ENCODE measurements at regions not wholly inside any gene's neighbourhood (a gene's known extent, or its start where the extent isn't known, plus 50 kb on each side); places are given as distances from the start of the nearest gene placed in this dataset.

DNA sequence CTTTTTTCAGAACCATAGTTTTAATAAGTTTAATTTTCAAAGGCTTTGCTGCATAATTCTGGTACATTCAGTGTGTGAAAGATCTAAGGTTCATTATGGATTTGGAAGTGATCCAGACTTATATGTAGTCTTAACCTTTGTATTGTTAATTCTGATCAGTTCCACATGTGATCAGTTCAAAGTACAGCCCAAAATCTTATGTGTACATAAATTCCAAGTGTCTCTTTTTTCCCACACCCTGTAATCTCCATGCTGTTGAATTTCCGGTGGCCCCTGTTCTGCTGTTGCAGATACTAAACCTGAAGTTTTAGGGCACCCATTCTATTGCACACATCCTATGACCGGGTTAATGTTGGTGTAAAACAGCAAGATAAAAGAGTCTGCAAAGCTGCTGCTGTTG, 1147.5 kb upstream of the CDH8 start:
- H3K27ac ChIP-seq = no peak overlapping the region
- intact Hi-C loops (cut with DNase I; ENCODE audit: low total_unique reads) = no loop called here
- no peaks in the 10 kb centered on the region for H3K4me1 ChIP-seq
- H3K4me3 ChIP-seq = no peak overlapping the region
- H3K9me3 ChIP-seq = peaks cover 0 to 5% (median 0%) of the 10 kb centered on the region in 4 donors
- 31 to 65% (median 50%) methylated on average over 2 of the region's 2 CpGs for WGBS, 5 donors
- no peak for DNase-seq
- H3K27me3 ChIP-seq = no peaks in the 10 kb centered on the region
- TF ChIP-seq POLR2A (IDR thresholded peaks at IDR 0.05) = no peak
- H3K36me3 ChIP-seq = no peaks in the 10 kb centered on the region

DNA sequence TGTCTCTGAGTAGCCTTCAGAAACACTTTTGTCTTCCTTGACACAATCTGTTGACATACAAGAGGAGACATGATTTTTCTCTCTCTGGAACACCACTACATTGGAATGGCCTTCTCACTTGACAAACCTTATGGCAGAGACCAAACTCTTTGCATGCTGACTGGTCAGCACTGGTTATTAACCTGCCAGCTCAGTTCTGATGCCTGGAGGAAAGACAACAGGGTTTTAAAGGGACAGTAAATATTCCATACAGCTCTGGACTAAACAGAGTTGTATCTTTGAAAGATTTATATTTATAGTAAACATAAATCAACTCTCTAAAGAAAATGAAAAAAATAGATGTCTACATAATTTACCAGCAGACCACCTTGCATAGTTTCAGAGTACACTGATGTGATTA, 1139.1 kb upstream of the CDH8 start:
- no peak for DNase-seq
- intact Hi-C loops (cut with DNase I; ENCODE audit: low total_unique reads) = no loop called here
- H3K27ac ChIP-seq = no peak overlapping the region
- TF ChIP-seq POLR2A (IDR thresholded peaks at IDR 0.05) = no peak
- H3K4me1 ChIP-seq = no peaks in the 10 kb centered on the region
- H3K9me3 ChIP-seq = no peaks in the 10 kb centered on the region
- H3K36me3 ChIP-seq = no peaks in the 10 kb centered on the region
- no peaks in the 10 kb centered on the region for H3K27me3 ChIP-seq
- no peak overlapping the region for H3K4me3 ChIP-seq

DNA sequence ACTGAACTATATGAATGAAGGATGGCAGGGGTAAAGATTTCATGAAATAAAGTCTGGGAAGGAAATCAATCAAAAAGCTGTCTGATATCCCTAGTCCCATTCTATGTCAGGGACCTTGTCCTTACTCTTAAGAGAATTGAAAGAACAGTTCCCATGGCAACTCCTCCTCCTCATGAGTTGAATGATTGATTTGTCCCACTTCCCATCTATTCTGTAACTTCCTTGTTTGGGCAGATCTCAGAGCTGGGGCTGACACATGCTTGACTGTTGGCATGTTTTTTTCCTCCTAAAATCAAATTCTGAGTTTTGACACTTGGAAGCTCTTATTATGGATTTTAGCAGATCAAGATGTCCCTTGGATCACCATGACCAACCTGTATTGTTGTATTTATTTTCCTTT, 1138.6 kb upstream of the CDH8 start:
- H3K4me3 ChIP-seq = no peak overlapping the region
- no peaks in the 10 kb centered on the region for H3K27me3 ChIP-seq
- intact Hi-C loops (cut with DNase I; ENCODE audit: low total_unique reads) = no loop called here

DNA sequence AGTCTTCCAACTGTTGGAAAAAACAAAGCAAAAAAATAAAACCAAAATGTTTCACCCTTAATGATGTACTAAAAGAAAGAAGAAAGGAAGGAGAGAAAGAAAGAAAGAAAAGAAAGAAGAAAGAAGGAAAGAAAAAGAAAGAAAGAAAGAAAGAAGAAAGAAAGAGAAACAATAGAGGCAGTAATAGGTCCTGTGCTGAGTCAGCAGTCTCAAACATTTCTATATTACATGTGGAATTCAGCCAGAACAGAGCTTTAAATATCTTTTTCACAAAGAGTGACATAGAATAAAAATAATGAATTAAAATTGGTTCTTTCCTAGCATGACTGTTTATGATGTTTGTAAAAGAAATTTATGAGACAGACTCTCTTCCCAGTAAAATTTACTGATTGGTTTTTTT, 1135.3 kb upstream of the CDH8 start:
- TF ChIP-seq, protein P1, sequence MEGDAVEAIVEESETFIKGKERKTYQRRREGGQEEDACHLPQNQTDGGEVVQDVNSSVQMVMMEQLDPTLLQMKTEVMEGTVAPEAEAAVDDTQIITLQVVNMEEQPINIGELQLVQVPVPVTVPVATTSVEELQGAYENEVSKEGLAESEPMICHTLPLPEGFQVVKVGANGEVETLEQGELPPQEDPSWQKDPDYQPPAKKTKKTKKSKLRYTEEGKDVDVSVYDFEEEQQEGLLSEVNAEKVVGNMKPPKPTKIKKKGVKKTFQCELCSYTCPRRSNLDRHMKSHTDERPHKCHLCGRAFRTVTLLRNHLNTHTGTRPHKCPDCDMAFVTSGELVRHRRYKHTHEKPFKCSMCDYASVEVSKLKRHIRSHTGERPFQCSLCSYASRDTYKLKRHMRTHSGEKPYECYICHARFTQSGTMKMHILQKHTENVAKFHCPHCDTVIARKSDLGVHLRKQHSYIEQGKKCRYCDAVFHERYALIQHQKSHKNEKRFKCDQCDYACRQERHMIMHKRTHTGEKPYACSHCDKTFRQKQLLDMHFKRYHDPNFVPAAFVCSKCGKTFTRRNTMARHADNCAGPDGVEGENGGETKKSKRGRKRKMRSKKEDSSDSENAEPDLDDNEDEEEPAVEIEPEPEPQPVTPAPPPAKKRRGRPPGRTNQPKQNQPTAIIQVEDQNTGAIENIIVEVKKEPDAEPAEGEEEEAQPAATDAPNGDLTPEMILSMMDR (IDR thresholded peaks at IDR 0.05) = no peak
- TF ChIP-seq POLR2A (IDR thresholded peaks at IDR 0.05) = no peak
- TF ChIP-seq EP300 (IDR thresholded peaks at IDR 0.05) = no peak
- no peak for TF ChIP-seq POLR2AphosphoS5 (IDR thresholded peaks at IDR 0.05)
- DNase-seq = no peak
- Histone ChIP-seq H3K27ac (no peak overlapping the region), H3K4me1 (no peaks in the 10 kb centered on the region), H3K9me3 (no peaks in the 10 kb centered on the region), H3K36me3 (no peaks in the 10 kb centered on the region), H3K27me3 (no peaks in the 10 kb centered on the region), H3K4me3 (no peak overlapping the region)
- intact Hi-C loops (cut with DNase I; ENCODE audit: low total_unique reads) = no loop called here

More for the DNA sequence above, 1138.6 kb upstream of the CDH8 start:
- H3K4me1 ChIP-seq = no peaks in the 10 kb centered on the region
- DNase-seq = no peak
- H3K27ac ChIP-seq = no peak overlapping the region
- TF ChIP-seq, protein P1 (IDR thresholded peaks at IDR 0.05) = no peak
- TF ChIP-seq POLR2AphosphoS5 (IDR thresholded peaks at IDR 0.05) (no peak), POLR2A (IDR thresholded peaks at IDR 0.05) (no peak), EP300 (IDR thresholded peaks at IDR 0.05) (no peak)
- H3K9me3 ChIP-seq = no peaks in the 10 kb centered on the region
- no peaks in the 10 kb centered on the region for H3K36me3 ChIP-seq

DNA sequence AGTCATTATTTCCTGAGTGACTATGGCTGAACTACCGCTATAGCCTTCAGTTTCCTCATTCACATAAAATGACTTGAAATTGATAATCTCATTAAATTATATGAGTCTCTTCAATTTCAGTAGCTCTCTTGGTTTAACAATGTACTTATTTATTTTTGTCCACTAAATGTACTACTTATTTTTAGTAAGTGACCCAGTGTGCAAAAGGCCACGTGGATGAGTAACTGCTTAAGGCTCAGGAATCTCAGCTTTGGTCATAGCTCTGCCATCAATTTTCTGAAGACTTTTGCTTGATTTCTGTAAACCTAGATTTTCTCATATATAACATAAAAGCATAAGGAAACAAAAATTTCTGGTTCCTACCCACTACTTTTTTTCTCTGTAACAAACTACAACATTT, 1132.9 kb upstream of the CDH8 start:
- TF ChIP-seq, protein P1 (IDR thresholded peaks at IDR 0.05) = no peak
- TF ChIP-seq POLR2A (IDR thresholded peaks at IDR 0.05) (no peak), POLR2AphosphoS5 (IDR thresholded peaks at IDR 0.05) (no peak), EP300 (IDR thresholded peaks at IDR 0.05) (no peak)
- no peak for DNase-seq
- no peaks in the 10 kb centered on the region for H3K9me3 ChIP-seq
- intact Hi-C loops (cut with DNase I; ENCODE audit: low total_unique reads) = no loop called here
- H3K4me1 ChIP-seq = no peaks in the 10 kb centered on the region
- H3K36me3 ChIP-seq = no peaks in the 10 kb centered on the region
- H3K4me3 ChIP-seq = no peak overlapping the region
- H3K27me3 ChIP-seq = no peaks in the 10 kb centered on the region
- WGBS, 5 donors = 63 to 89% (median 82%) methylated on average over 2 of the region's 2 CpGs
- H3K27ac ChIP-seq = no peak overlapping the region

DNA sequence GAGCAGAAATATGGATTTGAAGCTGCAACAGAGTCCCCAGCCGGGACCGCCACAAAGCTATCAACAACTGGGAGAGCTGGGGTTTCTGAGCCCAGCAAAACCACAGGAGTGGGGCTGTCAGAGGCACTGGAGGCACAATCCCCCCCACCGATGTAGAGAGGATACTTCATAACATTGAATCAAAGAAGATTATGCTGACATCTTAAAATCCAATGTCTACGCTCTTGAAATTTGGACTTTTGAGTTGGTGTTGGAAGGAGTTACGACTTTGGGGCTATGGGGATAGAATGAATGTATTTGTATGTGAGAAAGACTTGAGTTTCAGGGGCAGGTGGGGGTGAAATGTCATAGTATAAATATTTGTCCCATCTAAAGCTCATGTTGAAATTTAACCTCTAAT, 1121.6 kb upstream of the CDH8 start:
- no peak for DNase-seq
- intact Hi-C loops (cut with DNase I; ENCODE audit: low total_unique reads) = no loop called here
- WGBS, 5 donors = 85 to 95% (median 90%) methylated on average over 5 of the region's 5 CpGs
- no peak overlapping the region for H3K4me3 ChIP-seq
- no peaks in the 10 kb centered on the region for H3K4me1 ChIP-seq
- H3K27ac ChIP-seq = no peak overlapping the region
- H3K36me3 ChIP-seq = no peaks in the 10 kb centered on the region
- H3K9me3 ChIP-seq = no peaks in the 10 kb centered on the region
- H3K27me3 ChIP-seq = no peaks in the 10 kb centered on the region
- TF ChIP-seq POLR2AphosphoS5 (IDR thresholded peaks at IDR 0.05) (no peak), EP300 (IDR thresholded peaks at IDR 0.05) (no peak)
- TF ChIP-seq, protein P1 (IDR thresholded peaks at IDR 0.05) = no peak

Data from stomach (tissue), 8 donors.